ENCODE measurements at regions not wholly inside any gene's neighbourhood (a gene's known extent, or its start where the extent isn't known, plus 50 kb on each side); places are given as distances from the start of the nearest gene placed in this dataset.

DNA sequence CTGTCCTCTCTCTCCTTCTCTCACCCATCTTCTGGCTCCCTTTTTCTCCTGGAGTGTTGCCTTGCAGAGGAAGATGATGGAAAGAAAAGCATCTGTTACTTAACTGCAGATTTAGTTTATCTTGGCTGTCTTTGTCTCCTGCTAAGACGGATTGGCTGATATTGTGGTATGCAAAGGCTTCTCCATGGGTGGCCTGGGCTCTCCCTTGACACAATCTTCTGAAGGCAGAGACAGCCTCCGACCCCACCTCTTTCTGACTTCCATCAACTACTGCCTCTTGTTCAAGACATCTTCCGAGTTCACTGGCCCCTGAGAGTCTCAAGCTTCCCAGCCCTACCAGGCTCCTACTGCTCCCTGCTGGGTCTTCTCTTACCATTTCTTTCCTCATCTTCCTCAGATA, 403.7 kb downstream of the LRRC70 start:
- no peak for DNase-seq (ENCODE audit: low spot score)

GRCh38 chr5:62980884-62981283, 402.3 kb downstream of the LRRC70 start:
- no peak for DNase-seq (ENCODE audit: low spot score)

DNA sequence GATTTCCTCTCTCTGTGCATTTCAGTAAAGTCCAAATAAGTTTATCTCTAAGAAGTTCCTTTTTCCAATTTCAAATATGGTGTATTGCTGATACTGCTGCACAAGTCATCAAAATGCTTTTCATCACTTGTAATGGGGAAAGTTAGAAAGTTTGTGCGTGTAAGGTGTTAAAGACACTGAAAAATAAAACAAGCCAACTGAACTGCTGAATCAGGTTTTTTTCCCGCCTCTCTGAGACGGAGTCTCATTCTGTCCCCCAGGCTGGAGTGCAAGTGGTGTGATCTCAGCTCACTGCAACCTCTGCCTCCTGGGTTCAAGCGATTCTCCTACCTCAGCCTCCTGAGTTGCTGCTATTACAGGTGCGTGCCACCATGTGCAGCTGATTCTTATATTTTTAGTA, 400.9 kb downstream of the LRRC70 start:
- no peak for DNase-seq (ENCODE audit: low spot score)

DNA sequence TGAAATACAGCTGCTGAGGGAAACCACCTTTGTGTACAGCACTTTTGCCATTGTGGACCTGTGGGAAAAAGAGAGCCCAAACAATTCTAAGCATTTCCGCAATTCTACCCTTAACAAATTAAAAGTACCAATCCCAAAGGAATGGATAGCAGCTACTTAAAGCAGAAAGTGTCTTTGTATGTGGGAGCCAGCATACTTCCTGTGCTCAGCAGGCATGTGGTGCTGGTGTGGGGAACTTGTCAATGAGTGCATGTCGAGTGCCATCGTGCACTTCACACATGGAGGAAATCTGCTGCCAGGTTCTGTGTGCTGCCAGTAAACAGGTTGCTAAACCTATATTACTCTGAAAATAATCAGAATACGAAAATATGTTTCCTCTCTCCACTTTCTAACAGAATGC, 399.0 kb downstream of the LRRC70 start:
- no peak for DNase-seq (ENCODE audit: low spot score)

DNA sequence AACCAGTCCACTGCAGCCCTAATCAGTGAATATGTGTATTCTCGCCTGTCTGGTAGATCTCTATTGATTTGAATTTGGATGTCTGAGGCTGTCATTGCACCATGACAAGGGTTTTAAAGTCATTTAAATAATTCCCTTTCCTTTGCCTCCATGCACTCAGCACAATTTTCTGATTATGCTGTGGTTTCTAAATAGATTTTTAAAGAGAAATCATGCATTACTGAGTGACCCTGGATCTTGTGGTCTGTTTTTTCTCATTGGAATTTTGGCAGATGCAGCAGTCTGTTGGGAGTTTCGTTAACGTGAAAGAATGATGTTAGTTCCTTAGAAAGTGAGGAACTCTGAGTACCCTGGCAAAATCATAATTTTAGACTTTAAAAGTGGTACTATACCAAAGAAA, 396.0 kb downstream of the LRRC70 start:
- no peak for DNase-seq (ENCODE audit: low spot score)

GRCh38 chr5:62969409-62970120, 390.9 kb downstream of the LRRC70 start:
- no peak for DNase-seq (ENCODE audit: low spot score)

GRCh38 chr5:62964428-62964827, 385.8 kb downstream of the LRRC70 start:
- DNase-seq (ENCODE audit: low spot score), result no peak

DNA sequence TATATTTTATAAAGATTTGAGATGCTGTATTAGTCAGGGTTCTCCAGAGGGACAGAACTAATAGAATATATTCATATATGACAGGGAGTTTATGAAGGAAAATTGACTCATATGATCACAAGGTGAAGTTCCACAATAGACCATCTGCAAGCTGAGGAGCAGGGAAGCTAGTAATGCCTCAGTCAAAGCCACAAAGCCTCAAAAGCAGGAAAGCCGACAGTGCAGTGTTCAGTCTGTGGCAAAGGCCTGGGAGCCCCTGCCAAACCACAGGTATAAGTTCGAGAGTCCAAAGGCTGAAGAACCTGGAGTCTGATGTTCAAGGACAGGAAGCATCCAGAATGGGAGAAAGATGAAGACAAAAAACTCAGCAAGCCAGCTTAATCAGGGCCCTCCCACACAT, 382.2 kb downstream of the LRRC70 start:
- DNase-seq (ENCODE audit: low spot score), result no peak

DNA sequence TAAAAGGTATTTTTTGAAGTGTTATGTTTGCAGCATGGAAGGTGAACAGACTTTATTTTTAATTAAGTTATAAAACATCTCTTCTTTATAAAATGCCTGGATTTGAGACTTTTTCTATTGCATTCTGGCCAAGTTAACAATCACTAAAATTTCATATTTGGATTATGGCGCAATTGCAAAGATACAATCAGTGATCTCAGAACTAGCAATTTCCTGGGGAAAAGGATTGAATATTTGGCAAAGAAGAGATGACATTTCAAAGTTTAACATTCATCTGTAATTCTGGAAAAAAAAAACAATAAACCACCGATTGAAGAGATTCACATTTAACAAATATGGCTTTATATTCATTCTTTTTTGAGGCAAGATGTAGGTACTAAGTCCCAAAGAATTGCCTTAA, 378.0 kb downstream of the LRRC70 start:
- DNase-seq (ENCODE audit: low spot score), result no peak

DNA sequence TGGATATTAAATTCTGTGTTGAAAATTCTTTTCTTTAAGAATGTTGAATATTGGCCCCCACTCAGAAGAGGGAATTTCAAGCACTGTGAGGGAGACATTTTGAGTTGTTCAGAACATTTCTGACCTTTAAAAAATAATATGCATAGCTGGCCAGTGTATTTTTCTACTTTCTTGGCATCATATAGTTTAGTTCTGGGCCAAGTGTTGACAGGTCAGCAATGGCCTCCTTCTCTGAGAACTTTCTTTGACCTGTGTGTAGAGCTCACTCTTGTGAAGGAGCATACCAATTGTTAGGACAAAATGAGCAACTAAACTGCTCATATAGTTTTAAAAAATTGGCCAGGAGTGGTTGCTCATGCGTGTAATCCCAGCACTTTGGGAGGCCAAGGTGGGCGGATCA, 376.0 kb downstream of the LRRC70 start:
- no peak for DNase-seq (ENCODE audit: low spot score)

DNA sequence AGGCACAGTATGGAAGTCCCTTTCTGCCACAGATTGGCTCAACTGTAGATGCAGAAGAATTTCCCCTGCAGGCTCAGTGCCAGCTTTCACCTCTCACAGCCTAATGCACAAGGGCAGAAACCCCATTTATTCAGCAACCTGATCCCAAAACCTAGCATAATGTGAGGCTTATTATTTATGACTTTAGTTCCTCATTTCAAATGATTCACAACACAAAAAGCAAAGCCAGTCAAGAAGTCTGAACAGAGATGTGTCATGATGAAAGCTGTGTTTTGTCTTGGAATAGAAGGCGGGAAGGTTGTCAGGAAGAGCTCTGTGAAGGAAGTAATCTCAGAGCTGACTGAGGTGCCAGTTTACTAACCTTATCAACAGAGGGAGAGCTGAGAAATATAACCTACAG, 369.7 kb downstream of the LRRC70 start:
- DNase-seq (ENCODE audit: low spot score), result no peak

DNA sequence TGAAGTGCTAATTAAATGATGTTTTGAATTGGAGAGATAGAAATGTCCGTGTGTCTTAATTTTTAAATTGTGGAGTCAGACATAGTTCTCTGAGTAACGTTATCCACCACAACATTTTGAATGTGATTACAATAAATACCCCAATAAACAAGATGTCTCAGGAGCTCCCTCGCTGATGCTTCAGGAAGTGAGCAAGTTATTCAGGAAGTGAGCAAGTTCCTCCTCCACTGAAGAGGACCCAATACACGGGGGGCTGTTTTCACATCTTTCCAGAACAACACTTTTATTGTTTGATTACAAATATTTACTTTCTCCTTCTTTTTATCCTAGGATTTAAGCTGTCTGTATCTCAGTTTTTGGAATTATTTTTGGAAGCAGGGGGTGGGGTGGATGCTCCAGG, 363.8 kb downstream of the LRRC70 start:
- no peak for DNase-seq (ENCODE audit: low spot score)

DNA sequence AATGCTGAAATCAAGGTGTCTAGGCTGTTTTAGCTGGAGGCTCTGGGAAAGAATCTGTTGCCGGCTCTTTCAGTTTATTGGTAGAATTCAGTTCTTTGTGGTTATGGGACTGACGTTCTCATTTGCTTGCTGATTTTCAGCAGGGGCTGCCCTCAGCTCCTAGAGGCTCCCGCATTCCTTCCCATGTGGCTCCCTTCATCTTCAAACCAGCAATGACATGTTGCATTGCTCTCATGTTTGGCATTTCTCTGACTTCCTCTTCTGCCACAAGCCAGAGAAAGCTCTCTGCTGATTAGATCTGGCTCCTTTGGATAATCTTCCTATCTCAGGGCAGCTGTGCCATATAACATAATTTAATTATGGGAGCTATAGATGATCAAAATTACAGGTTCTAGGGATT, 360.3 kb downstream of the LRRC70 start:
- DNase-seq (ENCODE audit: low spot score), result no peak

DNA sequence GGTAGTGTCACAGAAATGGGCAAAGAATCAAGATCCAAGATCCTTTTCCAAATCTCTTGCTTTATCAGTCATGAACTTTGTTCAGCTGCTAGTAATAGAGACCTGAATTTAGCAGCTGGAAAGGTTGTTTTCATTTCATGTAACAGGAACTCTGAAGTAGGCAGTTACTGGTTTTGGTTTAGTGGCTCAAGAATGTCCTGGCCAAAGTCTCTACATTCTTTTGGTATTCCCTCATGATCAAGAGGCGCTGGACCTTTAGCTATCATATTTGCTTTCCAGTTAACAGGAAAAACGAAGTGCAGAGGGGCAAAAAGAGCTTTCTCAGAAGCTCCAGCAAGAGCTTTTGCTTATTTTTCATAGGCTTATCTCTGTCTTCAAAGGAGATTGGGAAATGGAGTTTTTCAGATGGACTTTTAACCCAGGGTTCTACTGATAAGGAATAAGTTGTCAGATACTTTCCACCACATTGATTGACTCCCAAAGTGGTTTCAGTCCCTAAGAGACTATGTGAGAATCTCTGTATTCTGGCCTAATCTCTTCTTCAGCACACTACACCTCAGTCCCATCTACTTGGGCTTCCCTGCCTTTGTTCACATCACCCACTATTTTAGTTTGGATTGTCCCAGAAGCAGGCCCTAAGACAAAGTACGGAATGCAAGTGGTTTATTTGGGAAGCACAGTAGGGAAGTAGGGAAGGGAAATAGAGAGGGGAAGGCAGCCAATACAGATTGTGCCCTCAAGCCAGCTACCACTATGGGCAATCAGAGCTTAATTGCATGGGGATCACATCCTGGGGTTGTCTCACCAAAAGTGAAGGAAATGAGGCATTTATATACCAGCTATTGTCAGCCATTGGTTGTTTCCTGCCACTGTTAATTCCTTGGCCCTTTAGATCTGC, 359.3 kb downstream of the LRRC70 start:
- DNase-seq (ENCODE audit: low spot score), result no peak

- no peak for DNase-seq (ENCODE audit: low spot score)
Measured at GRCh38 chr5:62935660-62936059, 357.0 kb downstream of the LRRC70 start.

DNA sequence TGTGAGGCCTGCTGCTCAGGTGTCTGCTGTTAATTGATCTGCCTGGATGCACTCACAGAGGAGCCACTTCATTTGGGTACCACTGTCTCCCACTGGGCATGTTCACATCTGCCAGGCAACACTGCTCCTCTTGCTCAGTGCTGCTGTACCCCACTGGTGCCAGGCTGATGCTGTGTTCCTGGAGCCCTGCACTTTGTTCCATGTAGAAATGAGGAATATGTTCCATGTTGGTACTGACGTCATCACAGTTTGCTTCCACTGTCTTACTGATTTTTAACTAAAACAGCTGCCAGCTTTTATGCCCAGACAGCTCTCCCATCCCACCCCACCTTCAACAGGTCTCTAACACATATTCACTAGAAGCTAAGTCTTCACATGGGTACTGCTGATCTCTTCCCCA, 355.7 kb downstream of the LRRC70 start:
- no peak for DNase-seq (ENCODE audit: low spot score)

GRCh38 chr5:62933261-62933660, 354.6 kb downstream of the LRRC70 start:
- no peak for DNase-seq (ENCODE audit: low spot score)

DNA sequence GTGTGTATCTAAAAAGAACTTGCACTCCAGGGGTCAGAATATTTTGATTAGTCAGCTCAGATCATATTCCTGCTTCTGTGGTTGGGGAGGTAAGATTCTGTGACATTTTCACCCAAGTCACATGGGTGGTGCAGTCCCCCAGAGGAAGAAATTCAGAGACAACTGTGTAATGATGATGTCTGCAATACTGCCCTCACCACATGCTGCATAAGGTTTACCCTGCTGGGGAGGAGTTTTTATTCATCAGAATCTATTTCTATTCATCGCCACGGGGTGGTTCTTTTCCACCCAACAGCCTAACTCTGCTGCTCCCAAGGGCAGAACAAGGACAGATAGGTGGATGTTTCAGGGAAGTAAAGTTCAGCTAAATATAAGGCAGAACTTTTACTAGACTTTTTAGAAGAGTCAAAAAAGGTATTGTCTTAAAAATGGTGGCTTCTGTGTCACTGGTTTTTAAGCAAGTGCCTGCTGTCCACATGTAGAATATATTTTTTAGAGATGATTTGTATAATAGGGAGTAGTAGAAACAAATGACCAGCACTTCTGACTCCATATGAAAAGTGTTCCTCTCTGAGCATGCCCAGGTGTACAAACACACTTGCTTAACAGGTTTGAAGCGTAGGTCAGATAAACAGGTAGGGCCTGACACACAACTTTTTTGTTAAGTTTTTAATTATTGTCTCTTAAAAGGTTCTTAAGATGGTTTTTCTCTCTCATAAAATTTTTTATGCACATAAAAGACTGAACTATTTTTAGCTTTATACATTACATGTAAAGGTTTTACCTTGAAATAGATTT, 352.7 kb downstream of the LRRC70 start:
- no peak for DNase-seq (ENCODE audit: low spot score)

DNA sequence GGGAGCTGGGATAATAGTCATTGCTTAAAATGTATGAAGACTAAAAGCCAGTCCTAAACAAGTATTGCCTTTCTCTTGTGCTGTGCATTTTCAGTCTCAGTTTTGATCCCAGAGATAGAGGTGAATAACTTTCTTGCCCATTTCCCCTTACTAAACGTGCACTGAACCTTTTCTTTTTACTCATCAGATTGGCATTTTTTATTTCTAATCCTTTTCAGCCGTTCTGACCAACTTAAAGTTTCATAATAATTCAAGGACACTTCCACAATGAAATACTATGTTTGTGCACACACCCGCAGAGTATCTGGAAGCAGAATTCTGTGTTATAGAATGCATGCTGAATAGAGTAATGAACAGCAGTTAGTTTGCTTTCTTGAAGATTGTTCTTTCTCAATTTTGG, 343.6 kb downstream of the LRRC70 start:
- no peak for DNase-seq (ENCODE audit: low spot score)

GRCh38 chr5:62920856-62921255, 342.2 kb downstream of the LRRC70 start:
- DNase-seq (ENCODE audit: low spot score), result no peak

GRCh38 chr5:62909326-62909725, 330.7 kb downstream of the LRRC70 start:
- DNase-seq (ENCODE audit: low spot score), result no peak

DNA sequence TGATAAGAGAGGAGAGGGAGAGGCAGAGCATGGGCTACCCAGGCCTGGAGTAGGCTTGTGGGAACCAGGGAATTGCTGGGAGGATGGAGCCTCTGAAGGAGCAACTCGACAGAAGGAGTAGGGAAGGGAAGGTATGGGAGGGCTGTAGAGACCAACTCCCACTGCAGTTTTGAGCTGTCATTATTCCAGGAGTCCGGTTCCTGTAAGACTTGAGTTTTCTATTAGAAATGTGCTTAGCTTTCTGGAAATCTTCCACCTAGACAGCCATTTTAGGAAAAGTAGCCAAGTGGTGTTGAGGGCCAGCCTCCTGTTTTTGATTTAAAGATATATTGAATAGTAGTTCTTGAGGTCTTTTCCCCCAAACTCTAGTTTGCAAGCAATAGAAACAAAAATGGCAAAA, 323.5 kb downstream of the LRRC70 start:
- DNase-seq (ENCODE audit: low spot score), result no peak
